ENCODE measurements at regions not wholly inside any gene's neighbourhood (a gene's known extent, or its start where the extent isn't known, plus 50 kb on each side); places are given as distances from the start of the nearest gene placed in this dataset.

- no peaks in the 10 kb centered on the region for H3K27me3 ChIP-seq
- no peak for TF ChIP-seq POLR2A (IDR thresholded peaks at IDR 0.05)
- no peak for TF ChIP-seq CTCF (IDR thresholded peaks at IDR 0.05)
- peak; percentile 52 for DNase-seq
- intact Hi-C loops (cut with DNase I; ENCODE audit: low total_unique reads): loop anchor here (2.0 kb wide), 1 partner anchor 85 kb away; no protein-coding TSS in a partner anchor
- H3K9me3 ChIP-seq: no peaks in the 10 kb centered on the region
- H3K27ac ChIP-seq: no peak overlapping the region
- H3K4me1 ChIP-seq: peaks cover 14 to 30% of the 10 kb centered on the region in 2 donors
- H3K36me3 ChIP-seq: no peaks in the 10 kb centered on the region
- no peak overlapping the region for H3K4me3 ChIP-seq
These were observed 120.9 kb upstream of the IPO9 start for GRCh38 chr1:201708085-201708512.

- no peak overlapping the region for H3K27ac ChIP-seq
- intact Hi-C loops (cut with DNase I; ENCODE audit: low total_unique reads): loop anchor here (2.0 kb wide), 1 partner anchor 84 kb away; no protein-coding TSS in a partner anchor
- DNase-seq: no peak
- no peak overlapping the region for H3K4me3 ChIP-seq
- peaks cover 17 to 25% of the 10 kb centered on the region in 2 donors for H3K4me1 ChIP-seq
- H3K27me3 ChIP-seq: no peaks in the 10 kb centered on the region
- H3K9me3 ChIP-seq: no peaks in the 10 kb centered on the region
- no peaks in the 10 kb centered on the region for H3K36me3 ChIP-seq
- TF ChIP-seq POLR2A (IDR thresholded peaks at IDR 0.05): no peak
- TF ChIP-seq CTCF (IDR thresholded peaks at IDR 0.05): no peak
These were observed 120.3 kb upstream of the IPO9 start for GRCh38 chr1:201708691-201709090.

GRCh38 chr1:201709564-201710295 lies 119.2 kb upstream of the IPO9 start:
- peak; percentile 79 to 80 for DNase-seq
- TF ChIP-seq POLR2A (IDR thresholded peaks at IDR 0.05) (no peak), CTCF (IDR thresholded peaks at IDR 0.05) (peak; percentile 91 to 97 (median 94))
- peaks cover 21 to 25% of the 10 kb centered on the region in 2 donors for H3K4me1 ChIP-seq
- H3K9me3 ChIP-seq: no peaks in the 10 kb centered on the region
- peak overlapping the region; percentile 89 to 96 for H3K27ac ChIP-seq
- intact Hi-C loops (cut with DNase I; ENCODE audit: low total_unique reads): loop anchor here (2.0 kb wide), 1 partner anchor 83 kb away; no protein-coding TSS in a partner anchor
- no peaks in the 10 kb centered on the region for H3K36me3 ChIP-seq
- H3K27me3 ChIP-seq: no peaks in the 10 kb centered on the region
- no peak overlapping the region for H3K4me3 ChIP-seq

GRCh38 chr1:201710632-201711597 lies 118.0 kb upstream of the IPO9 start:
- Histone ChIP-seq H3K4me1 (peaks cover 27 to 35% of the 10 kb centered on the region in 2 donors), H3K36me3 (no peaks in the 10 kb centered on the region), H3K4me3 (no peak overlapping the region), H3K9me3 (no peaks in the 10 kb centered on the region), H3K27me3 (no peaks in the 10 kb centered on the region), H3K27ac (peak overlapping the region; percentile 89 to 96)
- intact Hi-C loops (cut with DNase I; ENCODE audit: low total_unique reads): no loop called here
- TF ChIP-seq CTCF (IDR thresholded peaks at IDR 0.05) (no peak), POLR2A (IDR thresholded peaks at IDR 0.05) (no peak)
- DNase-seq: peak in 1 of 2 donors; percentile 57
